BJ (cell line): ENCODE measurements at regions not wholly inside any gene's neighbourhood (a gene's known extent, or its start where the extent isn't known, plus 50 kb on each side); places are given as distances from the start of the nearest gene placed in this dataset.

Source experiments
- CTCF ChIA-PET: fragments of 350-600 bp; formaldehyde crosslinking; extraction: SDS; loops from one replicate; lab custom pipeline; 2021; ENCODE audit warnings: antibody characterized with exemption, inconsistent platforms; lab: Yijun Ruan, JAX
- POLR2A ChIA-PET: fragments of 300-600 bp; sonication (Branson Sonifier 250); formaldehyde crosslinking; extraction: SDS; loops from one replicate; lab custom pipeline; 2021; ENCODE audit warnings: antibody characterized with exemption; lab: Charles Lee
- DNase-seq: peaks from one replicate; pipeline ENCODE4 v3.0.0-alpha.2; 2011; ENCODE audit warnings: low read depth
- H3K27me3 ChIP-seq: 2 replicates; pipeline ENCODE4 v1.6.0; 2011; ENCODE audit warnings: low read length; ENCODE audit not compliant: control insufficient read depth, insufficient read depth
- H3K36me3 ChIP-seq: 2 replicates; pipeline ENCODE4 v1.5.1; 2011; ENCODE audit warnings: low read length; ENCODE audit not compliant: control insufficient read depth, insufficient read depth
- H3K4me3 ChIP-seq: 2 replicates; pipeline ENCODE4 v1.5.1; 2011; ENCODE audit warnings: low read depth, mild to moderate bottlenecking, control low read depth, low read length
- TF ChIP-seq, protein P1 (sequence below): IDR thresholded peaks from 2 replicates; pipeline ENCODE4 v1.5.1; 2011; ENCODE audit warnings: low read depth, mild to moderate bottlenecking, control low read depth, inconsistent platforms, low read length, moderate library complexity; ENCODE audit not compliant: insufficient read depth

DNA sequence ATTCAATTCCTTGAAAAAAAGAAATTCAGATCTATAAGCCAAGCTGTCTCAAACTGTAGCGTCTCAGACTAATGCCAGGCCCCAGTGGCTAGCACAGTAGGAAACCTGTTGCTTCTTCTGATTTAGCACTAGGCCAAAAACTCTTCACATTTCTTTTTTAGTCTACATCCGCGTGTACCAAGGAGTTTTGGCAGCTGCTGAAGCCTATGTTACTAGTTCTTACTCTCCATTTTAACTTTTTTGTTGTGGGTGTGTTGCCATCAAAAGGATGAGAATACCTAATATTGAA, 65.0 kb upstream of the BTN3A2 start:
- TF ChIP-seq, protein P1, sequence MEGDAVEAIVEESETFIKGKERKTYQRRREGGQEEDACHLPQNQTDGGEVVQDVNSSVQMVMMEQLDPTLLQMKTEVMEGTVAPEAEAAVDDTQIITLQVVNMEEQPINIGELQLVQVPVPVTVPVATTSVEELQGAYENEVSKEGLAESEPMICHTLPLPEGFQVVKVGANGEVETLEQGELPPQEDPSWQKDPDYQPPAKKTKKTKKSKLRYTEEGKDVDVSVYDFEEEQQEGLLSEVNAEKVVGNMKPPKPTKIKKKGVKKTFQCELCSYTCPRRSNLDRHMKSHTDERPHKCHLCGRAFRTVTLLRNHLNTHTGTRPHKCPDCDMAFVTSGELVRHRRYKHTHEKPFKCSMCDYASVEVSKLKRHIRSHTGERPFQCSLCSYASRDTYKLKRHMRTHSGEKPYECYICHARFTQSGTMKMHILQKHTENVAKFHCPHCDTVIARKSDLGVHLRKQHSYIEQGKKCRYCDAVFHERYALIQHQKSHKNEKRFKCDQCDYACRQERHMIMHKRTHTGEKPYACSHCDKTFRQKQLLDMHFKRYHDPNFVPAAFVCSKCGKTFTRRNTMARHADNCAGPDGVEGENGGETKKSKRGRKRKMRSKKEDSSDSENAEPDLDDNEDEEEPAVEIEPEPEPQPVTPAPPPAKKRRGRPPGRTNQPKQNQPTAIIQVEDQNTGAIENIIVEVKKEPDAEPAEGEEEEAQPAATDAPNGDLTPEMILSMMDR, result no peak
- H3K27me3 ChIP-seq, result no peaks in the 10 kb centered on the region
- no peaks in the 10 kb centered on the region for H3K36me3 ChIP-seq
- DNase-seq, result no peak
- ChIA-PET CTCF (interaction anchor here (1.3 kb wide), 1 partner anchor 9 kb away, joined by 3 read pairs; no protein-coding TSS in a partner anchor), POLR2A (no interaction called here)
- no peak overlapping the region for H3K4me3 ChIP-seq

DNA sequence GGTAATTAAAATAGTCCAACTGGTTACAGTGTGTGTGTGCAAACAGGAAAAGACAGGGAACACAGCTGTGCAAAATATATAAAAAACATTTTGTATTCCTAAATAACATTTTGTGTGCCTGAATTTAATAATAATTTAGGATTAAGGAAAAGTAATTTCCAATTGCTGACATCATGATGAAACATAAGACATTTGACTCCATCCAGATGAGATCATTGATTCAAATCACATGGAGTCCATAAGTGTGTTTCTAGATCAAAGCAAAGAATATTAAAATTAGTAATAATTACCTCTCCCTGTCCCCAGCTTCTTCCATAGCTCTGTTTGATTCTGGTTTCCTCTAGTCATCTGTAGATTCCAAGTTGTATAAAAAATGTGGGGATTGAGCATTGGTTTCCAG, 64.6 kb upstream of the BTN3A2 start:
- POLR2A ChIA-PET, result no interaction called here
- TF ChIP-seq, protein P1, result no peak
- DNase-seq, result no peak

DNA sequence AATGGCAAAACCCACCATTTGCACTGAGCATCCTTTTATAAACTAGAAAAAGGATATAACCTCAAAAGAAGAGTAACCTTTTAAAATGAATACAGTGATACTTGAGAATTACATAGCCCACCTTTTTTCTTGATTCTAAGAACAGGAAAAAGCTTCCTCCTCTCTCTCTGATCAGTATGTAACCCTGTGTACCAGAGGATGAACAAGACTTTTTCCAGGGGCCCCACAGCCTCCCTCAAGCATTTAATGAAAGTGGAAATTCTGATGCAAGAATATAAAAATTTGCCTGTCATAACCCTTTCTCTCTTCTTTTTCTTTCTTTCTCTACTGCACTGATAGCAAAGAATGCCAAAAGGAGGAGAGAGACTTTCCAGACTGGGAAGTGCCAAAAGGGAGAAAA, 64.2 kb upstream of the BTN3A2 start:
- no peaks in the 10 kb centered on the region for H3K27me3 ChIP-seq
- POLR2A ChIA-PET, result no interaction called here
- no peak overlapping the region for H3K4me3 ChIP-seq
- no peak for DNase-seq
- TF ChIP-seq, protein P1, result no peak
- CTCF ChIA-PET, result no interaction called here
- H3K36me3 ChIP-seq, result no peaks in the 10 kb centered on the region

More for the DNA sequence above, 64.6 kb upstream of the BTN3A2 start:
- CTCF ChIA-PET, result interaction anchor here (1.3 kb wide), 1 partner anchor 9 kb away, joined by 3 read pairs; no protein-coding TSS in a partner anchor
- no peaks in the 10 kb centered on the region for H3K36me3 ChIP-seq
- H3K4me3 ChIP-seq, result no peak overlapping the region
- H3K27me3 ChIP-seq, result no peaks in the 10 kb centered on the region

DNA sequence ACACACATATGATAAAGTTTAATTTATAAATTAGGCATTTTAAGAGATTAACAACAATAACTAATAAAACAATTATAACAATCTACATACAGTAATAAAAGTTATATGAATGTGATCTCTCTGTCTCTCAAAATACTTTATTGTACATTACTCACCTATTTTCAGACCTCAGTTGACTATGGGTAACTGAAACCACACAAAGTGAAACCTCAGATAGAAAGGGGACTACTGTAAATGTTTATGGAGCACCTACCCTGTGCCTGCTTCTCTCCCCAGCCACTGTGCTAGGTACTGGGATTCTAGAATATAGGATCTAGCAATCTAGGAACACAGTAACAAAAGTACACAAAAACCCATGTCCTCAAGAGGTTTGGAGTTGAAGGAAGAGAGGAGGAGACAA, 63.4 kb upstream of the BTN3A2 start:
- Histone ChIP-seq H3K36me3 (no peaks in the 10 kb centered on the region), H3K4me3 (no peak overlapping the region), H3K27me3 (no peaks in the 10 kb centered on the region)
- ChIA-PET CTCF (no interaction called here), POLR2A (no interaction called here)
- DNase-seq, result no peak
- TF ChIP-seq, protein P1, result no peak

DNA sequence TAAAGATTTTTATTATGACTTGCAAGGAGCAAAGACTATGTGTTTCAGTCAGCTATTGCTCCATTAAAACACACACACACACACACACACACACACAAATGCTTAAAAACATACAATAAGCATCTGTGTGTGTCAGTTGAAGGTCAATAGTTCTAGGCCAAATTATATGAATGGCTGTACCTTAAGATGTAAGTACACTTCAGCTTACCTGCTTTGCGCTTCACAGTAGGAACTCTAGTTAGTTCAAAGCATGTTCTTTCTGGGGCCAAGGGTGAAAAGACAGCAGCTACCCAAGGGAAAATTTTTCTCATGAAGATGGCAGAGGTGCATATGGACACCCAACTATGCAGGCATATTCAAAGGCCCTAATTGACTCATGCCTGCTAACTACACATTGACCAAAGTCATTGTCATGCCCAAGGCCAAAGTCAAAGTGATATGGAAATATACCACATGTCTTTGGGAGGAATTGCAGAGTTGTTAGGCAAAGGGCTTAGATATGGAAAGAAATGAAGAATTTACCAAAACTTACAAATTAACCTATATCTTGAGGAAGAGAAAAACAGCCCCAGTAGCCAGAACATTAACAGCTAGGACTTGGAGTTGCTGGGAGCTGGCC, 61.9 kb upstream of the BTN3A2 start:
- no peaks in the 10 kb centered on the region for H3K36me3 ChIP-seq
- ChIA-PET CTCF (no interaction called here), POLR2A (no interaction called here)
- H3K4me3 ChIP-seq, result no peak overlapping the region
- TF ChIP-seq, protein P1, result no peak
- DNase-seq, result no peak
- no peaks in the 10 kb centered on the region for H3K27me3 ChIP-seq
